ENCODE measurements at regions not wholly inside any gene's neighbourhood (a gene's known extent, or its start where the extent isn't known, plus 50 kb on each side); places are given as distances from the start of the nearest gene placed in this dataset.

DNA sequence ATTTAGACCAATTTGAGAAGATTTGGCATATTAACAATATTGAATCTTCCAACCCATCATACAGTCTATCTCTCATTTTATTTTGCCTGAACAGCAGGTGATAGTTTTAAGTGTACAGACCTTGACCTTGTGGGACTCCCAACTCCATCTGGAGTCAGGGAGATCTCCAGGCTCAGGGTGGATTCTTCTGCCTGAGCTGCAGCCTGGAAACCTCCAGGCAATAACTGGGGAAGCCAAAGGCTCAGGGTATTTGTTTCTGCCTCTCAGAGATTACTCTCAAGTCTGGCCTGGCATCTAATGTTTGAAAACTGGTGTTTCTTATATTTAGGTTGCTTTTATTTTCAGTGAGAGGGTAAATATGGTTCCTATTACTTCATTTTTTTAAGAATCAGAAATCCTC, 102.1 kb upstream of the C1QTNF9B start:
- no peak for TF ChIP-seq POLR2AphosphoS5 (IDR thresholded peaks at IDR 0.05; ENCODE audit: insufficient read depth, low read depth, low read length)
- TF ChIP-seq POLR2A (IDR thresholded peaks at IDR 0.05; ENCODE audit: low read depth, low read length): no peak
- TF ChIP-seq, protein P1, sequence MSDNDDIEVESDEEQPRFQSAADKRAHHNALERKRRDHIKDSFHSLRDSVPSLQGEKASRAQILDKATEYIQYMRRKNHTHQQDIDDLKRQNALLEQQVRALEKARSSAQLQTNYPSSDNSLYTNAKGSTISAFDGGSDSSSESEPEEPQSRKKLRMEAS (IDR thresholded peaks at IDR 0.05; ENCODE audit: insufficient read depth, insufficient read length): no peak
- TF ChIP-seq, protein P2, sequence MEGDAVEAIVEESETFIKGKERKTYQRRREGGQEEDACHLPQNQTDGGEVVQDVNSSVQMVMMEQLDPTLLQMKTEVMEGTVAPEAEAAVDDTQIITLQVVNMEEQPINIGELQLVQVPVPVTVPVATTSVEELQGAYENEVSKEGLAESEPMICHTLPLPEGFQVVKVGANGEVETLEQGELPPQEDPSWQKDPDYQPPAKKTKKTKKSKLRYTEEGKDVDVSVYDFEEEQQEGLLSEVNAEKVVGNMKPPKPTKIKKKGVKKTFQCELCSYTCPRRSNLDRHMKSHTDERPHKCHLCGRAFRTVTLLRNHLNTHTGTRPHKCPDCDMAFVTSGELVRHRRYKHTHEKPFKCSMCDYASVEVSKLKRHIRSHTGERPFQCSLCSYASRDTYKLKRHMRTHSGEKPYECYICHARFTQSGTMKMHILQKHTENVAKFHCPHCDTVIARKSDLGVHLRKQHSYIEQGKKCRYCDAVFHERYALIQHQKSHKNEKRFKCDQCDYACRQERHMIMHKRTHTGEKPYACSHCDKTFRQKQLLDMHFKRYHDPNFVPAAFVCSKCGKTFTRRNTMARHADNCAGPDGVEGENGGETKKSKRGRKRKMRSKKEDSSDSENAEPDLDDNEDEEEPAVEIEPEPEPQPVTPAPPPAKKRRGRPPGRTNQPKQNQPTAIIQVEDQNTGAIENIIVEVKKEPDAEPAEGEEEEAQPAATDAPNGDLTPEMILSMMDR (IDR thresholded peaks at IDR 0.05; ENCODE audit: extremely low read depth in 1 of 2, insufficient read depth in 1 of 2, low read depth in 1 of 2, low read length in 2 of 2): no peak
- TF ChIP-seq EZH2 (IDR thresholded peaks at IDR 0.05; ENCODE audit: borderline replicate concordance, low read depth, low read length, severe bottlenecking): no peak
- TF ChIP-seq MYC (IDR thresholded peaks at IDR 0.05; ENCODE audit: low read depth, low read length): no peak
- no peak for TF ChIP-seq GATA2 (IDR thresholded peaks at IDR 0.05; ENCODE audit: insufficient read depth, insufficient read length, low read depth, low read length)
- no peak for TF ChIP-seq FOS (IDR thresholded peaks at IDR 0.05; ENCODE audit: borderline replicate concordance, insufficient read depth, low read length)

All from endothelial cell of umbilical vein (primary cell).